Neural cell (in vitro differentiated cells): ENCODE measurements at regions not wholly inside any gene's neighbourhood (a gene's known extent, or its start where the extent isn't known, plus 50 kb on each side); places are given as distances from the start of the nearest gene placed in this dataset.

Experiments used
- EZH2 ChIP-seq: fragments of 200-600, 300-800 bp; shearing (Covaris generic), sonication (generic); IDR thresholded peaks from 2 replicates; pipeline ENCODE4 v1.6.1; 2014; ENCODE audit warnings: antibody characterized with exemption, low read length, borderline replicate concordance, mild to moderate bottlenecking; ENCODE audit not compliant: insufficient read depth, poor library complexity, severe bottlenecking
- POLR2AphosphoS5 ChIP-seq: IDR thresholded peaks from 2 replicates; pipeline ENCODE4 v1.6.1; 2012
- RAD21 ChIP-seq: fragments of 450-650 bp; conservative IDR thresholded peaks from 2 replicates; pipeline ENCODE4 v1.6.1; 2014; ENCODE audit warnings: antibody characterized with exemption, mild to moderate bottlenecking, moderate library complexity
- REST ChIP-seq: IDR thresholded peaks from 2 replicates; pipeline ENCODE4 v1.6.1; 2012; ENCODE audit warnings: borderline replicate concordance
- TF ChIP-seq, protein P1 (sequence below): fragments of 450-650 bp; IDR thresholded peaks from 2 replicates; pipeline ENCODE4 v1.5.1; 2014; ENCODE audit warnings: antibody characterized with exemption, mild to moderate bottlenecking, moderate library complexity; ENCODE audit not compliant: poor library complexity, severe bottlenecking

DNA sequence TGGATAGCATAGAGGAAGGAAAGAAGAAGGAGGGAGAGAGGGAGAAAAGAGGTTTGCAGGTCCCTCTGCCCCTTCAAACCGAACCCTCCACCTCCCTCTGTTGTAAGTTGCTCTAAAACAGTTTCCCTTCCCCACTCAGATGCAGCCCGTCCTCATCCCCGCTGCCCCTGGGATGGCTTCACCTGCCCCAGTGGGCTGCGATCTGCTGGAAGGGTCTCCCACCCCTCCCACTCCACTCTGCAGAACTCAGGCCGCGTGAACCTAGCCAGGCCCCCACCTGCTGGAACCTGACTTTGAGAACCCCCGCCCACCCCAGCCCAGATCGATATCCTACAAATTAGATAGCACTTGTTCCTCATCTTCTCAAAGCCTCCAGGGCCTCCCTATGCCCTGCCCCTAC is 190.8 kb downstream of the DLL1 start:
- TF ChIP-seq EZH2 (no peak), POLR2AphosphoS5 (no peak), REST (no peak), RAD21 (no peak)
- TF ChIP-seq, protein P1, sequence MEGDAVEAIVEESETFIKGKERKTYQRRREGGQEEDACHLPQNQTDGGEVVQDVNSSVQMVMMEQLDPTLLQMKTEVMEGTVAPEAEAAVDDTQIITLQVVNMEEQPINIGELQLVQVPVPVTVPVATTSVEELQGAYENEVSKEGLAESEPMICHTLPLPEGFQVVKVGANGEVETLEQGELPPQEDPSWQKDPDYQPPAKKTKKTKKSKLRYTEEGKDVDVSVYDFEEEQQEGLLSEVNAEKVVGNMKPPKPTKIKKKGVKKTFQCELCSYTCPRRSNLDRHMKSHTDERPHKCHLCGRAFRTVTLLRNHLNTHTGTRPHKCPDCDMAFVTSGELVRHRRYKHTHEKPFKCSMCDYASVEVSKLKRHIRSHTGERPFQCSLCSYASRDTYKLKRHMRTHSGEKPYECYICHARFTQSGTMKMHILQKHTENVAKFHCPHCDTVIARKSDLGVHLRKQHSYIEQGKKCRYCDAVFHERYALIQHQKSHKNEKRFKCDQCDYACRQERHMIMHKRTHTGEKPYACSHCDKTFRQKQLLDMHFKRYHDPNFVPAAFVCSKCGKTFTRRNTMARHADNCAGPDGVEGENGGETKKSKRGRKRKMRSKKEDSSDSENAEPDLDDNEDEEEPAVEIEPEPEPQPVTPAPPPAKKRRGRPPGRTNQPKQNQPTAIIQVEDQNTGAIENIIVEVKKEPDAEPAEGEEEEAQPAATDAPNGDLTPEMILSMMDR, result no peak
